HEK293 (cell line): ENCODE measurements at regions not wholly inside any gene's neighbourhood (a gene's known extent, or its start where the extent isn't known, plus 50 kb on each side); places are given as distances from the start of the nearest gene placed in this dataset.

Experiments used
- ZNF140 ChIP-seq: fragments of 450-650 bp; formaldehyde crosslinking; IDR thresholded peaks from 2 replicates; pipeline ENCODE4 v1.5.1; 2016; ENCODE audit warnings: missing biosample characterization, missing genetic modification characterization
- ZNF660 ChIP-seq: fragments of 450-650 bp; IDR thresholded peaks from 2 replicates; pipeline ENCODE4 v1.5.1; 2018; ENCODE audit warnings: missing biosample characterization, mild to moderate bottlenecking, missing genetic modification characterization
- ZNF843 ChIP-seq: fragments of 450-650 bp; formaldehyde crosslinking; IDR thresholded peaks from 2 replicates; pipeline ENCODE4 v1.5.1; 2016; ENCODE audit warnings: missing biosample characterization, missing genetic modification characterization
- TF ChIP-seq, protein P1 (sequence below): fragments of 450-650 bp; formaldehyde crosslinking; IDR thresholded peaks from 2 replicates; pipeline ENCODE4 v1.5.1; 2016; ENCODE audit warnings: missing biosample characterization, missing genetic modification characterization, low read depth
- TF ChIP-seq, protein P2 (sequence below): fragments of 450-650 bp; formaldehyde crosslinking; IDR thresholded peaks from 2 replicates; pipeline ENCODE4 v1.5.1; 2016; ENCODE audit warnings: missing biosample characterization, missing genetic modification characterization

DNA sequence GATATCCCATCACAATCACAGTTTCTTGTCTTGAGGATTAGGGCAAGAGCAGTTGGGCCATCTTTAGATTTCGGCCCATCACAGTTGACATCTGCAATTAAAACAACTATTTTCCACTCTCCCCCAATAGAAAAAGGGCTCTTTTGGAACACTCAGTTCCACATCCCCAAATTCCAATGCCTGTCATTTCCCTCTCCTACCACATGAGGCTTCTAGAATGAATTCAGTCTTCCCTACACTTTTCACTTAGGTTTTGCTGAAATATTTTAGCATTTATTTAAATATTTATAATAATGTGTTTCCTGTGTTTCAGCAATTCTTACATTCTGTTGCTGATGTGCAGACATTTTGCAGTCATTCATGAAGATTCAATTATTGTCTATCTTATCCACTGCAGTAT is 118.4 kb downstream of the COX18 start:
- no peak for TF ChIP-seq ZNF140 (tag by site-specific recombination)
- TF ChIP-seq, protein P1, sequence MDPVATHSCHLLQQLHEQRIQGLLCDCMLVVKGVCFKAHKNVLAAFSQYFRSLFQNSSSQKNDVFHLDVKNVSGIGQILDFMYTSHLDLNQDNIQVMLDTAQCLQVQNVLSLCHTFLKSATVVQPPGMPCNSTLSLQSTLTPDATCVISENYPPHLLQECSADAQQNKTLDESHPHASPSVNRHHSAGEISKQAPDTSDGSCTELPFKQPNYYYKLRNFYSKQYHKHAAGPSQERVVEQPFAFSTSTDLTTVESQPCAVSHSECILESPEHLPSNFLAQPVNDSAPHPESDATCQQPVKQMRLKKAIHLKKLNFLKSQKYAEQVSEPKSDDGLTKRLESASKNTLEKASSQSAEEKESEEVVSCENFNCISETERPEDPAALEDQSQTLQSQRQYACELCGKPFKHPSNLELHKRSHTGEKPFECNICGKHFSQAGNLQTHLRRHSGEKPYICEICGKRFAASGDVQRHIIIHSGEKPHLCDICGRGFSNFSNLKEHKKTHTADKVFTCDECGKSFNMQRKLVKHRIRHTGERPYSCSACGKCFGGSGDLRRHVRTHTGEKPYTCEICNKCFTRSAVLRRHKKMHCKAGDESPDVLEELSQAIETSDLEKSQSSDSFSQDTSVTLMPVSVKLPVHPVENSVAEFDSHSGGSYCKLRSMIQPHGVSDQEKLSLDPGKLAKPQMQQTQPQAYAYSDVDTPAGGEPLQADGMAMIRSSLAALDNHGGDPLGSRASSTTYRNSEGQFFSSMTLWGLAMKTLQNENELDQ (tag by site-specific recombination) = no peak
- TF ChIP-seq ZNF843 (tag by site-specific recombination) = no peak
- no peak for TF ChIP-seq ZNF660 (tag by site-specific recombination)
- TF ChIP-seq, protein P2, sequence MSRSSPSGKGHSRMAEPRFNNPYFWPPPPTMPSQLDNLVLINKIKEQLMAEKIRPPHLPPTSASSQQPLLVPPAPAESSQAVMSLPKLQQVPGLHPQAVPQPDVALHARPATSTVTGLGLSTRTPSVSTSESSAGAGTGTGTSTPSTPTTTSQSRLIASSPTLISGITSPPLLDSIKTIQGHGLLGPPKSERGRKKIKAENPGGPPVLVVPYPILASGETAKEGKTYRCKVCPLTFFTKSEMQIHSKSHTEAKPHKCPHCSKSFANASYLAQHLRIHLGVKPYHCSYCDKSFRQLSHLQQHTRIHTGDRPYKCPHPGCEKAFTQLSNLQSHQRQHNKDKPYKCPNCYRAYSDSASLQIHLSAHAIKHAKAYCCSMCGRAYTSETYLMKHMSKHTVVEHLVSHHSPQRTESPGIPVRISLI = no peak
